Spleen (tissue), 11 donors: ENCODE measurements at regions not wholly inside any gene's neighbourhood (a gene's known extent, or its start where the extent isn't known, plus 50 kb on each side); places are given as distances from the start of the nearest gene placed in this dataset.
A peak's percentile ranks its signal among the peaks of the same experiment; 100 is the strongest.

Experiments used
- DNase-seq: peaks from one replicate; pipeline ENCODE4 v3.0.0-alpha.2; 2020
- H3K27ac ChIP-seq, 8 donors: fragments of 200-600 bp; sonication (generic) in 7 of 8; 1 replicate in 4 of 8; 2 replicates in 4 of 8; pipeline versions ENCODE4 v1.5.0 to v1.8.0; 2016 to 2021; ENCODE audit warnings: inconsistent platforms in 4 of 8, mild to moderate bottlenecking in 4 of 8, moderate library complexity in 1 of 8
- H3K27me3 ChIP-seq, 7 donors: fragments of 200-600 bp; sonication (generic) in 6 of 7; replicated peaks in 1 of 7; 1 replicate in 4 of 7; 2 replicates in 3 of 7; pipeline versions ENCODE4 v1.5.0 to v1.8.0; 2016 to 2021; ENCODE audit warnings: inconsistent platforms in 3 of 7, mild to moderate bottlenecking in 1 of 7
- H3K36me3 ChIP-seq, 6 donors: fragments of 200-600 bp; sonication (generic) in 5 of 6; 1 replicate in 4 of 6; 2 replicates in 2 of 6; pipeline versions ENCODE4 v1.5.0 to v1.8.0; 2016 to 2021; ENCODE audit warnings: inconsistent platforms in 2 of 6
- H3K4me1 ChIP-seq, 6 donors: fragments of 200-600 bp; sonication (generic) in 5 of 6; 1 replicate in 3 of 6; 2 replicates in 3 of 6; pipeline versions ENCODE4 v1.5.0 to v1.8.0; 2016 to 2021; ENCODE audit warnings: inconsistent platforms in 3 of 6
- H3K4me3 ChIP-seq, 8 donors: fragments of 200-600 bp; sonication (generic) in 7 of 8; 1 replicate in 4 of 8; 2 replicates in 4 of 8; pipeline versions ENCODE4 v1.5.0 to v1.8.0; 2016 to 2021; ENCODE audit warnings: inconsistent platforms in 4 of 8, mild to moderate bottlenecking in 4 of 8, moderate library complexity in 2 of 8
- H3K9me3 ChIP-seq, 8 donors: fragments of 200-600 bp; sonication (generic) in 7 of 8; 1 replicate in 4 of 8; 2 replicates in 4 of 8; pipeline versions ENCODE4 v1.5.0 to v1.8.0; 2016 to 2021; ENCODE audit warnings: inconsistent platforms in 4 of 8
- POLR2A ChIP-seq, 3 donors: fragments of 450-650 bp; IDR thresholded peaks; one replicate each; pipeline ENCODE4 v1.5.1; 2017; ENCODE audit warnings: antibody characterized with exemption in 3 of 3, mild to moderate bottlenecking in 1 of 3
- POLR2AphosphoS5 ChIP-seq, 3 donors: sonication (generic); formaldehyde crosslinking; IDR thresholded peaks; one replicate each; pipeline ENCODE4 v1.5.1; 2017; ENCODE audit warnings: antibody characterized with exemption in 3 of 3
- WGBS, 5 donors: extraction: QIAGEN DNeasy Blood & Tissue Kit in 3 of 5; methylation state at CpG; one replicate each; pipeline versions ENCODE4 v1.1.5 to v1.1.7; 2013 to 2018; 5-methylcytosine and 5-hydroxymethylcytosine counted together
- intact Hi-C: fragments of 100-400 bp; cut with DNase I; formaldehyde crosslinking; loops from one replicate; pipeline ENCODE4 v1.15.0; 2023; ENCODE audit warnings: low total_unique reads
- TF ChIP-seq, protein P1 (sequence below), 11 experiments: fragments of 200-600 bp in 7 of 11; fragments of 450-650 bp in 4 of 11; sonication (generic) in 4 of 11; IDR thresholded peaks in 8 of 11; conservative IDR thresholded peaks in 3 of 11; 1 replicate in 7 of 11; 2 replicates in 4 of 11; pipeline versions ENCODE4 v1.4.0 to v1.8.0; 2016 to 2021; ENCODE audit warnings: antibody characterized with exemption in 11 of 11, inconsistent platforms in 4 of 11, mild to moderate bottlenecking in 1 of 11
- donor health status: healthy with polysubstance abuse.
- donor health status: DM: no; HTN: no; CAD: no; lungs with moderate emphysema.
- donor health status: DM: no; HTN: no; CAD: no.
- donor health status: Bipolar disorder and iron deficiency.
- donor health status: healthy.
- donor health status: DM: no; HTN: no; CAD: no.
- donor health status: DM: yes; HTN: yes; CAD: no.

DNA sequence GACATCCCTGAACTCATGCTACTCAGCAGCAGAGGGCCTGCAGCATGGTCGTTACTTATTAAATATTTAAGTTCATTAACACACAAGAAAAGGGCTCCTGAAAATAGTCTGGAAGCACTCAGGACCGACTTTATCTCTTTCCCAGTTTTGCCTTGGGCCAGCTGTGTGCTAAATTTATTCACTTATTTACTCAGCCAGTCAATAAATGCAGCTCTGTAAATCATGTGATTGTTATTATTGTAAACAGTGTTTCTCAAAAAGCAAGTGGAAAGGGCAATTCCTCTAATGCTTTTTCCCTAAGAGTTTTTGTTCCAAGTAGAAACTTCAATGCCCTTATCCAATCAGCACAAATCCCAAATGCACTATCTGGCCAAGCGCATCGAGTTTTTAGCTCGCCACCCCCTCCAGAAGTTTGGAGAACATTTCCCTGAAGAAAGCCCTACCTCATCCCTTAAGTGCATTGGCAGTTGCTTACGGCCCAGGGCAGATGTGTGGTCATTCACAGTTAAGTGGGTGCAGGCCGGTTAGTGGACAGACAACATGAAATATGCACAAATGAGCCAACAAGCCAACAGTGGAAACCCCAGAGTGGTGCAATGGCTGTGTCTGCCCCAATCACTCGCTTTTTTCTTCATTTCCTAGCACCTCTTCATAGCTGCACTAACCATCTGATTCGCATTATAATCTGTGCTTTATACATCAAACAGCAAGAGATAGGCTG lies 125.8 kb downstream of the SMIM20 start:
- H3K4me3 ChIP-seq: no peak overlapping the region
- WGBS, 5 donors: 70 to 86% (median 80%) methylated on average over 9 of the region's 9 CpGs
- no peak for DNase-seq
- no peaks in the 10 kb centered on the region for H3K4me1 ChIP-seq
- no peaks in the 10 kb centered on the region for H3K36me3 ChIP-seq
- no peaks in the 10 kb centered on the region for H3K9me3 ChIP-seq
- peaks cover 0 to 4% (median 0%) of the 10 kb centered on the region in 7 donors for H3K27me3 ChIP-seq
- no peak overlapping the region for H3K27ac ChIP-seq
- intact Hi-C loops: no loop called here
- no peak for TF ChIP-seq POLR2A (IDR thresholded peaks at IDR 0.05)
- TF ChIP-seq, protein P1, sequence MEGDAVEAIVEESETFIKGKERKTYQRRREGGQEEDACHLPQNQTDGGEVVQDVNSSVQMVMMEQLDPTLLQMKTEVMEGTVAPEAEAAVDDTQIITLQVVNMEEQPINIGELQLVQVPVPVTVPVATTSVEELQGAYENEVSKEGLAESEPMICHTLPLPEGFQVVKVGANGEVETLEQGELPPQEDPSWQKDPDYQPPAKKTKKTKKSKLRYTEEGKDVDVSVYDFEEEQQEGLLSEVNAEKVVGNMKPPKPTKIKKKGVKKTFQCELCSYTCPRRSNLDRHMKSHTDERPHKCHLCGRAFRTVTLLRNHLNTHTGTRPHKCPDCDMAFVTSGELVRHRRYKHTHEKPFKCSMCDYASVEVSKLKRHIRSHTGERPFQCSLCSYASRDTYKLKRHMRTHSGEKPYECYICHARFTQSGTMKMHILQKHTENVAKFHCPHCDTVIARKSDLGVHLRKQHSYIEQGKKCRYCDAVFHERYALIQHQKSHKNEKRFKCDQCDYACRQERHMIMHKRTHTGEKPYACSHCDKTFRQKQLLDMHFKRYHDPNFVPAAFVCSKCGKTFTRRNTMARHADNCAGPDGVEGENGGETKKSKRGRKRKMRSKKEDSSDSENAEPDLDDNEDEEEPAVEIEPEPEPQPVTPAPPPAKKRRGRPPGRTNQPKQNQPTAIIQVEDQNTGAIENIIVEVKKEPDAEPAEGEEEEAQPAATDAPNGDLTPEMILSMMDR (IDR thresholded peaks at IDR 0.05 in 8 of 11, conservative IDR thresholded peaks at IDR 0.05 in 3 of 11): no peak
- TF ChIP-seq POLR2AphosphoS5 (IDR thresholded peaks at IDR 0.05): no peak

DNA sequence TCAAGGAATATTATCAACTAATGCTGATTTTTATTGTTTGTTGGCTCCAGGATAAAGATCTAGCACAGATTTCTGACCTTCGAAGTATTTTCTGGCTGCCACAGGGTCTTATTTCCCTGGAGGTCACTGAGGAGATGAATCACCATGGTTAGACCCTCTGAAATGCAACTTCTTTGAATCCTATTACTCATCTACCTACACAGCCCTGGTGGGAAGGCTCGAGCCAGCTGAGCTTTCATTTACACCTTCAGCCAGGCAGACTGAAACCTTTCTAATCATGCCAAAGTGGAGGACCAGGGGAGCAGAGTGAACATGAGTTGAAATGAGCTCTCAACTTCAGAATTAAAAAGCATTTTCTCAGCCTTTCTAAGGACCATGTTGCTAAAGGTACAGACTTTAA lies 130.5 kb downstream of the SMIM20 start:
- intact Hi-C loops: no loop called here
- peaks cover 0 to 2% (median 0%) of the 10 kb centered on the region in 7 donors for H3K27me3 ChIP-seq
- DNase-seq: no peak
- 63 to 88% (median 77%) methylated on average over 2 of the region's 2 CpGs for WGBS, 5 donors
- TF ChIP-seq, protein P1 (IDR thresholded peaks at IDR 0.05 in 8 of 11, conservative IDR thresholded peaks at IDR 0.05 in 3 of 11): no peak
- TF ChIP-seq POLR2A (IDR thresholded peaks at IDR 0.05) (no peak), POLR2AphosphoS5 (IDR thresholded peaks at IDR 0.05) (no peak)
- no peaks in the 10 kb centered on the region for H3K4me1 ChIP-seq
- no peaks in the 10 kb centered on the region for H3K9me3 ChIP-seq
- no peak overlapping the region for H3K27ac ChIP-seq
- no peak overlapping the region for H3K4me3 ChIP-seq
- H3K36me3 ChIP-seq: no peaks in the 10 kb centered on the region

DNA sequence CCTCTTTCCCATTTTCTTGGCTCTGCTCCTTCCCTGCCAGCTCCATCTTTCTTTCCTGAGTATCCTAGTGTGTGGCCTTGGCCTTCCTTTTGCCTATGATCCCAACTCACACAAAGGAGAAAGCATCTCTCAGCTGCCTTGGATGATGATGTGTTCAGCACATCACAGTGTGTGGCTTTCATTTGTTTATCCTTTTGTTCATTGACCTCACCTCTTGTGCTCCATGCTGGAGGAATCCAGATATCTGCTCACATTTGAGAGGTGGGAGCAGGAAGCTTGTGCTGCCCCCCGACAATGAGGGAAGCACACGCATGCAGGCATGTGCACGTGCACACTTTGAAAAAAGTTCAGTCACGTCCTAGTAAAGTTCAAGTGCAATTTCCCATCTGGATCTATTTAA lies 131.0 kb downstream of the SMIM20 start:
- H3K27ac ChIP-seq: no peak overlapping the region
- no peak for DNase-seq
- H3K36me3 ChIP-seq: no peaks in the 10 kb centered on the region
- no peak for TF ChIP-seq POLR2A (IDR thresholded peaks at IDR 0.05)
- TF ChIP-seq, protein P1 (IDR thresholded peaks at IDR 0.05 in 8 of 11, conservative IDR thresholded peaks at IDR 0.05 in 3 of 11): no peak
- no peak for TF ChIP-seq POLR2AphosphoS5 (IDR thresholded peaks at IDR 0.05)
- 90 to 97% (median 91%) methylated on average over 4 of the region's 4 CpGs for WGBS, 5 donors
- no peaks in the 10 kb centered on the region for H3K4me1 ChIP-seq
- no peak overlapping the region for H3K4me3 ChIP-seq
- no peaks in the 10 kb centered on the region for H3K9me3 ChIP-seq
- no peaks in the 10 kb centered on the region for H3K27me3 ChIP-seq
- intact Hi-C loops: no loop called here

DNA sequence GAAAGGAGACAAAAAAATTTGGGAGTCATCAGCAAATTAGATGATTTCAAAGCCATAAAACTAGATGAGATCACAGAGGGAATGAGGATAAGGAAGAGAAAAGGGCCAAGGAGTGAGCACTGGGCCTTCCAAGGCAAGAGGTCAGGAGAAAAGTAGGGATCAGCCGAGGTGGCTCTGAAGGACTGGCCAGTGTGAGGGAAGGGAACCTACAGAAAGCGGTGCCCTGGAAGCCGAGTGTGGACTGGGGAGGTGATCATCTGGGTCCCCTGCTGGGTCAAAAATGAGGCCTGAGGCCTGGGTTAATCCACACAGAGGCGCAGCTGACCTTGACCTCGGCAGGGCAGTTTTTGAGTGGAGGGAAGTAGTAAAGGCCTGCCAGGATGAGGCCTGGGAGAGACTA lies 133.8 kb downstream of the SMIM20 start:
- Histone ChIP-seq H3K9me3 (no peaks in the 10 kb centered on the region), H3K27ac (peak overlapping the region in 6 of 8 donors; percentile 41 to 73 (median 63)), H3K36me3 (no peaks in the 10 kb centered on the region), H3K4me1 (peaks cover 0 to 9% (median 0%) of the 10 kb centered on the region in 6 donors), H3K27me3 (peaks cover 0 to 6% (median 0%) of the 10 kb centered on the region in 7 donors), H3K4me3 (no peak overlapping the region)
- WGBS, 5 donors: 78 to 90% (median 81%) methylated on average over 5 of the region's 5 CpGs
- TF ChIP-seq, protein P1 (IDR thresholded peaks at IDR 0.05 in 8 of 11, conservative IDR thresholded peaks at IDR 0.05 in 3 of 11): no peak
- no peak for DNase-seq
- intact Hi-C loops: no loop called here
